ENCODE measurements at regions not wholly inside any gene's neighbourhood (a gene's known extent, or its start where the extent isn't known, plus 50 kb on each side); places are given as distances from the start of the nearest gene placed in this dataset.

DNA sequence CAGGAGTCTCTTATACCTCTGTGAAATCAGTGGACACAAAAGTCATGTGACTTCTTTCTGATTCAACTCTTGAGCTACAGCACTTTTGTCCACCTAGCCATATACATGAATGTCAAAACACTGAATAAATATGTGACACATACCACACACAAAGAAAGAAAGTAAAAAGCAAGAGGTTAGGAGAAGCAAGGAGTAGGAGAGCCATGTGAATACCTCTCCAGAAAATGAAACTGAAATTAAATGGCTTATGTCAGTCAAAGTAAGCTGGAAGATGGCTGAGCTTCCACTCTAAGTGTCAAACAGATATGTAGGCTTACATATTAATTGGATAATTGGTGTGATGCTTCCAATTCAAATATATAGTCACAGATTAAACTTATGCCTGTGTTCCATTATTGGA, 1050.5 kb downstream of the BCL11A start:
- H3K4me1 ChIP-seq (ENCODE audit: low read depth), result no peaks in the 10 kb centered on the region

DNA sequence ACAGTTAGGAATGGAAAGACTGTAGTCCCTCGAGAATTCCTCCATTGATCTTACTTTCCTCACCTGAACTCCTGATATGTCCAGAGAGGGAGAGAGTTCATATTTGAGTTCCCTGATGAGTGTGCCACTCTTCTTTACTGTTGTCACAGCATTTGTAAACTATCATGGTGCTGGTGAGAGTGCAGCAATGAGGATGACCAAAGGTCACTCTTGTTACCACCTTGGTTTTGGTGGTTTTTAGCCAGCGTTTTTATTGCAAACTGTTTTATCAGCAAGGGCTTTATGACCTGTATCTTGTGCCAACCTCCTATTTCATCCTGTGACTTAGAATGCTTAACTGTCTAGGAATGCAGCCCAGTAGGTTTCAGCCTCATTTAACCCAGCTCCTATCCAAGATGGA, 1062.5 kb downstream of the BCL11A start:
- TF ChIP-seq, protein P1, sequence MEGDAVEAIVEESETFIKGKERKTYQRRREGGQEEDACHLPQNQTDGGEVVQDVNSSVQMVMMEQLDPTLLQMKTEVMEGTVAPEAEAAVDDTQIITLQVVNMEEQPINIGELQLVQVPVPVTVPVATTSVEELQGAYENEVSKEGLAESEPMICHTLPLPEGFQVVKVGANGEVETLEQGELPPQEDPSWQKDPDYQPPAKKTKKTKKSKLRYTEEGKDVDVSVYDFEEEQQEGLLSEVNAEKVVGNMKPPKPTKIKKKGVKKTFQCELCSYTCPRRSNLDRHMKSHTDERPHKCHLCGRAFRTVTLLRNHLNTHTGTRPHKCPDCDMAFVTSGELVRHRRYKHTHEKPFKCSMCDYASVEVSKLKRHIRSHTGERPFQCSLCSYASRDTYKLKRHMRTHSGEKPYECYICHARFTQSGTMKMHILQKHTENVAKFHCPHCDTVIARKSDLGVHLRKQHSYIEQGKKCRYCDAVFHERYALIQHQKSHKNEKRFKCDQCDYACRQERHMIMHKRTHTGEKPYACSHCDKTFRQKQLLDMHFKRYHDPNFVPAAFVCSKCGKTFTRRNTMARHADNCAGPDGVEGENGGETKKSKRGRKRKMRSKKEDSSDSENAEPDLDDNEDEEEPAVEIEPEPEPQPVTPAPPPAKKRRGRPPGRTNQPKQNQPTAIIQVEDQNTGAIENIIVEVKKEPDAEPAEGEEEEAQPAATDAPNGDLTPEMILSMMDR (IDR thresholded peaks at IDR 0.05; ENCODE audit: low read depth, low read length), result no peak
- Histone ChIP-seq H3K4me3 (no peak overlapping the region), H3K36me3 (no peaks in the 10 kb centered on the region), H3K4me1 (ENCODE audit: low read depth) (no peaks in the 10 kb centered on the region), H3K9me3 (ENCODE audit: low read depth) (no peaks in the 10 kb centered on the region), H3K27me3 (no peaks in the 10 kb centered on the region), H3K27ac (no peak overlapping the region)
- no peak for DNase-seq (ENCODE audit: low read depth in 1 of 2, low spot score in 1 of 2)

More for the DNA sequence above, 1050.5 kb downstream of the BCL11A start:
- H3K36me3 ChIP-seq, result no peaks in the 10 kb centered on the region
- TF ChIP-seq, protein P1 (IDR thresholded peaks at IDR 0.05; ENCODE audit: low read depth, low read length), result no peak
- H3K9me3 ChIP-seq (ENCODE audit: low read depth), result no peaks in the 10 kb centered on the region
- no peaks in the 10 kb centered on the region for H3K27me3 ChIP-seq
- H3K4me3 ChIP-seq, result no peak overlapping the region
- no peak overlapping the region for H3K27ac ChIP-seq
- no peak for DNase-seq (ENCODE audit: low read depth in 1 of 2, low spot score in 1 of 2)

DNA sequence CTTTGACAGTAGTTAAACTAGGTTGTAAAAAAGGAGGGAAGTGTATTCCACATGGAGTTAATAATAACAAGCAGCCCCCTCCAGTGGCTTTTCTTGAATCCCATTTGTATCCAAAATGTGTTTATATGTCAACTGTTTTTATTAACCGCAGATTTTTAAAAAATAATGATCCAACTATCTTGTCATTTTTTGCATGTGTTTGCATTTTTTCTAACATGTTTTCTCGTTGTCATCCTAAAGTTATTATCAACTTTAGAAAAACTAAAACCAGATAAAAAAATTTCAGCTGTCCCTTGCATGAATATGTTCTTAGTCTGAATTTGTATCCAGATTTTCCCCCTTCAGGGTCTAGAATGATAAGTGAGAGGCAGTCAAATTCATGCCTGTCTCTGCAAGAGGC, 1063.3 kb downstream of the BCL11A start:
- H3K27ac ChIP-seq, result no peak overlapping the region
- H3K4me3 ChIP-seq, result no peak overlapping the region
- TF ChIP-seq, protein P1 (IDR thresholded peaks at IDR 0.05; ENCODE audit: low read depth, low read length), result no peak
- DNase-seq (ENCODE audit: low read depth in 1 of 2, low spot score in 1 of 2), result no peak
- peaks cover 3% of the 10 kb centered on the region for H3K4me1 ChIP-seq (ENCODE audit: low read depth)
- no peaks in the 10 kb centered on the region for H3K36me3 ChIP-seq
- H3K27me3 ChIP-seq, result no peaks in the 10 kb centered on the region
- H3K9me3 ChIP-seq (ENCODE audit: low read depth), result no peaks in the 10 kb centered on the region

DNA sequence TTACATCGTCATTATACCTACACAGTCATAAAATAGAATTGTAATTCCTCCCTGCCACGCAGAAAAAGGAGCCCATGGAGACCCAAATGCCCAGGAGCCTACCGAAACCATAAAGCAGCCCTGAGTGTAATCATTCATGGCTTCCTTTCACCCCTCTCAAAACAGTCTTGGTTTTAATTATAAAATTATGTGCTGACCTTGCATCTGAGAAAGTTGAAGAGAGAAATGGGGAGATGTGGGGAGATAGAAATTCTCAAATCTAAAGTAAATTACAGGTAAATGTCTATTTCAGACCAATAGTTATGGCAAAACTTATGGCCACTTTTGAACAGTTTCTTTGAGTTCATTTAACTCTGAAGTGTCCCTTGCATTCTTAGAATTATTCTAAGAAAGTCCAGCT, 1068.8 kb downstream of the BCL11A start:
- Histone ChIP-seq H3K36me3 (no peaks in the 10 kb centered on the region), H3K27ac (peak overlapping the region; percentile 95), H3K4me3 (no peak overlapping the region), H3K9me3 (ENCODE audit: low read depth) (no peaks in the 10 kb centered on the region), H3K27me3 (no peaks in the 10 kb centered on the region), H3K4me1 (ENCODE audit: low read depth) (peaks cover 25% of the 10 kb centered on the region)
- DNase-seq (ENCODE audit: low read depth in 1 of 2, low spot score in 1 of 2), result no peak
- TF ChIP-seq, protein P1 (IDR thresholded peaks at IDR 0.05; ENCODE audit: low read depth, low read length), result no peak

DNA sequence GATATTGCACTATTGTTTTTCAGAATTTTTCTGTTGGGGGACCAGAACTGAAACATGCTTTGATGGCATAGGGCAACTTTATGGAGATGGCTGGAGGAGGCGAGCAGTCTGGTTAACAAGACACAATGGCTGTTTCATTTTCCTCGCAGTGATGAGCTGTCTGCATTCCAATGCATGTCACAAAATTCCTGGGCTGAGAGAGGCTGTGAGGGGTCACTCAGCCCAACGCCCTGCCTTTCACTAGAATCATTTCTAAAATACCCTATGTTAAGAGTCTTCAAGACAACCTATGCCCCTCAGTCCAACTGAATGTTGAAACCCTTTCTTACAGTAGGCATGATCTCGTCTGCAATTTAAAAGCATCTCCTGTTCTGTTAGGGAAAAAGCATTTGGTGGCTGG, 1090.0 kb downstream of the BCL11A start:
- peak in 1 of 2 donors; percentile 52 for DNase-seq (ENCODE audit: low read depth in 1 of 2, low spot score in 1 of 2)
- Histone ChIP-seq H3K4me3 (no peak overlapping the region), H3K27me3 (no peaks in the 10 kb centered on the region), H3K4me1 (ENCODE audit: low read depth) (no peaks in the 10 kb centered on the region), H3K36me3 (no peaks in the 10 kb centered on the region), H3K27ac (peak overlapping the region; percentile 26), H3K9me3 (ENCODE audit: low read depth) (no peaks in the 10 kb centered on the region)
- TF ChIP-seq, protein P1 (IDR thresholded peaks at IDR 0.05; ENCODE audit: low read depth, low read length), result no peak
